Activated CD8-positive, alpha-beta T cell treated with anti-CD3 and anti-CD28 coated beads for 36 hours (primary cell): ENCODE measurements at regions not wholly inside any gene's neighbourhood (a gene's known extent, or its start where the extent isn't known, plus 50 kb on each side); places are given as distances from the start of the nearest gene placed in this dataset.

Experiments
- ATAC-seq: fragments of 200-7000 bp; cut with Tn5 transposase; one replicate; pipeline ENCODE4 v1.10.0; 2021; ENCODE audit warnings: mild to moderate bottlenecking, moderate library complexity
- CTCF ChIA-PET: fragments of 350-600 bp; sonication (Branson Sonifier 250); formaldehyde crosslinking; loops from one replicate; lab custom pipeline; 2021; ENCODE audit warnings: antibody characterized with exemption; lab: Charles Lee
- POLR2A ChIA-PET: fragments of 350-600 bp; sonication (Branson Sonifier 250); formaldehyde crosslinking; loops from one replicate; lab custom pipeline; 2021; ENCODE audit warnings: antibody characterized with exemption; lab: Charles Lee
- DNase-seq: peaks from one replicate; pipeline ENCODE4 v3.0.0-alpha.2; 2020
- H3K27ac Mint-ChIP-seq: one replicate; pipeline ENCODE4 v1.8.0; 2021; ENCODE audit warnings: mild to moderate bottlenecking, mixed read lengths
- H3K27me3 Mint-ChIP-seq: one replicate; pipeline ENCODE4 v1.8.0; 2021; ENCODE audit warnings: mixed read lengths
- H3K36me3 Mint-ChIP-seq: one replicate; pipeline ENCODE4 v1.8.0; 2021; ENCODE audit warnings: low read depth, mixed read lengths
- H3K4me1 Mint-ChIP-seq: one replicate; pipeline ENCODE4 v1.8.0; 2021; ENCODE audit warnings: low read depth, mixed read lengths
- H3K4me3 Mint-ChIP-seq: one replicate; pipeline ENCODE4 v1.8.0; 2021; ENCODE audit warnings: mild to moderate bottlenecking, moderate library complexity, mixed read lengths
- H3K9me3 Mint-ChIP-seq: one replicate; pipeline ENCODE4 v1.8.0; 2021; ENCODE audit warnings: mixed read lengths
- CTCF ChIP-seq: fragments of 200-600 bp; IDR thresholded peaks from one replicate; pipeline ENCODE4 v1.8.0; 2022; ENCODE audit warnings: antibody characterized with exemption, mild to moderate bottlenecking
- intact Hi-C: fragments of 100-400 bp; cut with micrococcal nuclease; formaldehyde crosslinking; loops from one replicate; pipeline ENCODE4 v1.10.0; 2022

DNA sequence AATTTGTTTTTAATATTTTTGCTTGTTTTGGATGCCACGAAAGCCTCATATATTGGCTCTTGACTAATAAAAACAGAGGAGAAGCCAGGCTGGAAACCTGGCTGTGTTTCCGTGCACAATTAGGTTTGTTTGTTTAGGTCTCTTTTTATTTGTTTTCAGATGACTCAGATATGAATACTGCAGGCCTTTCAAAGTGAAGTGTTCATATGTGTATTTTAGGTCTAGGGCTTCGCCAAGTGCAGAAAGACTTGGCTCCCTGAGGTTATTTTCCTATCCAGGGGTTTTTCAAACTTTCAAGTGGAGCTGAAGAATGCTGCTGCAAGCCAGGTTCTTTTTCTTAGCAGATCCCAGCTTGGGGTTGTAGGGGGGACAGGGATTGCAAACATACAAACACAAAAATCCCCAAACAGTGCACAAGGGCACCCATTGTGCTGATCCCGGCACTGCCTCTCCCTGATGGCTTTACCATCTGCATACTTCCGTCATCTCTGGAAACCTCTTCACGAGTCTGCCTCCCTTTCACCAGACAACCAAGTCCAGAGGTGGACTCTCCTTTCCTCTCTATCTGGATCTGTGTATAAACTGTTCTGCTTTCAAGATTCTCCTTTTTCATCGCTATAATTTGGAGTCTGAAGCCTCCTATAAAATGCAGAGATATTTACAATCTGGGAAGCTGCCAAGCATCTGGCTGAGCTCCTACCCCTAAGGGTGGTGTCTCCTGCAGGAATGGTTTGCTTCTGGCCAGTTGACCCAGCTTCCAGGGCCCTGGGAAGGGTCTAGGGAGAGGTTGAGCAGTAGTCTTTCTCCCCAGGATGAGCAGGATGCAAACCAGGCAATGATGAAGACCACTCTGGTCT lies 108.6 kb downstream of the SMIM20 start:
- ChIA-PET POLR2A (no interaction called here), CTCF (no interaction called here)
- intact Hi-C loops, result no loop called here
- Mint-ChIP-seq H3K9me3 (no peaks in the 10 kb centered on the region), H3K27me3 (peaks cover 22% of the 10 kb centered on the region), H3K36me3 (no peaks in the 10 kb centered on the region), H3K4me1 (peaks cover 11% of the 10 kb centered on the region), H3K4me3 (no peak overlapping the region), H3K27ac (no peak overlapping the region)
- TF ChIP-seq CTCF, result no peak
- no peak for DNase-seq
- ATAC-seq, result no peak

DNA sequence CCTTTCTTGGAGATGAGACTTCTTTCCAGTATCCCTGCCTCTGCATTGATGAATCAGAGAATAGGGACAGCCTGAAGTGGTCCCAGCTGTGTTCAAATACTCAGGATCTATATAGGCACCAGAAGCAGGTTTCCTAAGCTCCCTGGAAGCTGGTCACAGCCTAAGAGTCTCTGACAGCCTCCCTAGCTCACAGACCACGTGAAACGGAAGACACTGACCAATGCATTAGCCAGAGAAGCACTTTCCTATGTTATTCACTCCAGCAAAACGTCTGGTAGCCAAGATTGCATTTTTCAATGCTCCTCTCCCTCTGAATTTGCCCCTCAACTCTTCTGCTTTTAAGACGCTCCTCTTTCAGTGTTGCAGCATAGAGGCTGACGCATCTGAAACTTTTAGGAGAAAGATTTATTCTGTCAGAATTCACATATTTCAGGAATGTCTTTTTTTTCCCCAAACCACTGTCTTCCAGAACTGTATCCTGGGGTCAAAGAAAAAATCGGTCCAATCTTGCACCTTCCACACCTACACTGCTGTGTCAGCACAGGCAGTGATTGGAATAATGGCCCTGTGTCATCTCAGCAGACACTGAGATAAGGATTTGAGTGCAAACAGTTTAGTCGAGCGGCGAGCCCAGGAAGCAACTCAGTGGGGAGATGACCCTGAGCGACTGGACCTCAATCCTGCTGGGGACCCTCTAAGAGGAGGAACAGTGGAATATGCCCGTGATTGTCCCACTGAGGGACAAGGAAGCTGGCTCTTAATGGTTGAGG lies 109.4 kb downstream of the SMIM20 start:
- no peak for TF ChIP-seq CTCF
- no peak for ATAC-seq
- intact Hi-C loops, result no loop called here
- ChIA-PET CTCF (no interaction called here), POLR2A (no interaction called here)
- no peak for DNase-seq
- Mint-ChIP-seq H3K27me3 (peaks cover 24% of the 10 kb centered on the region), H3K4me1 (peaks cover 11% of the 10 kb centered on the region), H3K27ac (no peak overlapping the region), H3K9me3 (no peaks in the 10 kb centered on the region), H3K36me3 (no peaks in the 10 kb centered on the region), H3K4me3 (no peak overlapping the region)

GRCh38 chr4:26024079-26024478 lies 110.1 kb downstream of the SMIM20 start:
- no peak for DNase-seq

GRCh38 chr4:26028133-26028792 lies 114.2 kb downstream of the SMIM20 start:
- H3K9me3 Mint-ChIP-seq, result no peaks in the 10 kb centered on the region
- no peak overlapping the region for H3K4me3 Mint-ChIP-seq
- H3K27ac Mint-ChIP-seq, result no peak overlapping the region
- CTCF ChIA-PET, result interaction anchor here (1.7 to 2.7 kb wide), 4 partner anchors 40 to 311 kb away, joined by 3 to 20 read pairs (median 16); no protein-coding TSS in a partner anchor
- POLR2A ChIA-PET, result interaction anchor here (0.9 kb wide), 1 partner anchor 89 kb away, joined by 3 read pairs; no protein-coding TSS in a partner anchor
- DNase-seq, result no peak
- no peak for TF ChIP-seq CTCF
- H3K27me3 Mint-ChIP-seq, result peaks cover 18% of the 10 kb centered on the region
- no peaks in the 10 kb centered on the region for H3K36me3 Mint-ChIP-seq
- intact Hi-C loops, result loop anchor here (1.0 kb wide), 1 partner anchor 382 kb away; no protein-coding TSS in a partner anchor
- ATAC-seq, result no peak
- H3K4me1 Mint-ChIP-seq, result peaks cover 9% of the 10 kb centered on the region

More at GRCh38 chr4:26024079-26024478, 110.1 kb downstream of the SMIM20 start:
- peaks cover 25% of the 10 kb centered on the region for H3K27me3 Mint-ChIP-seq
- ATAC-seq, result no peak
- H3K4me3 Mint-ChIP-seq, result no peak overlapping the region
- intact Hi-C loops, result no loop called here
- CTCF ChIA-PET, result interaction anchor here (1.6 kb wide), 1 partner anchor 36 kb away, joined by 4 read pairs; no protein-coding TSS in a partner anchor
- no peak overlapping the region for H3K27ac Mint-ChIP-seq
- H3K9me3 Mint-ChIP-seq, result no peaks in the 10 kb centered on the region
- POLR2A ChIA-PET, result no interaction called here
- H3K4me1 Mint-ChIP-seq, result peaks cover 13% of the 10 kb centered on the region
- H3K36me3 Mint-ChIP-seq, result no peaks in the 10 kb centered on the region
- TF ChIP-seq CTCF, result no peak
